Erythroblast (primary cell): ENCODE measurements at regions not wholly inside any gene's neighbourhood (a gene's known extent, or its start where the extent isn't known, plus 50 kb on each side); places are given as distances from the start of the nearest gene placed in this dataset.

Experiments
- GATA1 ChIP-seq: IDR thresholded peaks from 2 replicates; pipeline ENCODE4 v1.6.1; 2011; ENCODE audit warnings: low read depth, mild to moderate bottlenecking, control low read depth, low read length, moderate library complexity
- POLR2A ChIP-seq: IDR thresholded peaks from 2 replicates; pipeline ENCODE4 v1.6.1; 2011; ENCODE audit warnings: mild to moderate bottlenecking, low read length

DNA sequence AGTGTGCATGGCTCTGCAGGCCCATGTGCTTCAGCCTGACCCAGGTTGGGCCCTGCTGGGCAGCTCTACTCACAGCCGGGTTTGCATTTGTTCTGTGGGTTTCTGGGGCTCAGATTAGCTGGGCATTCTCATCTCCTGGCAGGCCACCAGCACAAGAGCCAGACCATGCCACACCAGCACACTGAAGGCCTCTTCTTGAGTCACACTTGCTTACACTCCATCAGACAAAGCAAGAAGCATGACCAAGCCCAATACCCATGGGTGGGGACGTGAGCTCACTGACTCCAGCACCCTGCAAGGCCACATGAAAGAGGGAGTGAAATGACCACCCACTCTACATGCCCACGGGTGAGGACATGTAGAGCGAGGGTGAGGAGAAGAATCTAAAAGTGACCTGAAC is 257.8 kb upstream of the PPP2R2D start:
- TF ChIP-seq POLR2A (no peak), GATA1 (no peak)
